Fibroblast of pulmonary artery (primary cell): ENCODE measurements at regions not wholly inside any gene's neighbourhood (a gene's known extent, or its start where the extent isn't known, plus 50 kb on each side); places are given as distances from the start of the nearest gene placed in this dataset.
A peak's percentile ranks its signal among the peaks of the same experiment; 100 is the strongest.

Source experiments
- DNase-seq: peaks from one replicate; pipeline ENCODE4 v3.0.0-alpha.2; 2010; ENCODE audit warnings: low read depth
- H3K4me3 ChIP-seq: replicated peaks from 2 replicates; pipeline ENCODE4 v1.5.1; 2011; ENCODE audit warnings: low read depth, mild to moderate bottlenecking, control low read depth, low read length, moderate library complexity
- TF ChIP-seq, protein P1 (sequence below): IDR thresholded peaks from 2 replicates; pipeline ENCODE4 v1.5.1; 2011; ENCODE audit warnings: mild to moderate bottlenecking, control low read depth, low read length, inconsistent platforms; ENCODE audit errors: missing control alignments

- TF ChIP-seq, protein P1, sequence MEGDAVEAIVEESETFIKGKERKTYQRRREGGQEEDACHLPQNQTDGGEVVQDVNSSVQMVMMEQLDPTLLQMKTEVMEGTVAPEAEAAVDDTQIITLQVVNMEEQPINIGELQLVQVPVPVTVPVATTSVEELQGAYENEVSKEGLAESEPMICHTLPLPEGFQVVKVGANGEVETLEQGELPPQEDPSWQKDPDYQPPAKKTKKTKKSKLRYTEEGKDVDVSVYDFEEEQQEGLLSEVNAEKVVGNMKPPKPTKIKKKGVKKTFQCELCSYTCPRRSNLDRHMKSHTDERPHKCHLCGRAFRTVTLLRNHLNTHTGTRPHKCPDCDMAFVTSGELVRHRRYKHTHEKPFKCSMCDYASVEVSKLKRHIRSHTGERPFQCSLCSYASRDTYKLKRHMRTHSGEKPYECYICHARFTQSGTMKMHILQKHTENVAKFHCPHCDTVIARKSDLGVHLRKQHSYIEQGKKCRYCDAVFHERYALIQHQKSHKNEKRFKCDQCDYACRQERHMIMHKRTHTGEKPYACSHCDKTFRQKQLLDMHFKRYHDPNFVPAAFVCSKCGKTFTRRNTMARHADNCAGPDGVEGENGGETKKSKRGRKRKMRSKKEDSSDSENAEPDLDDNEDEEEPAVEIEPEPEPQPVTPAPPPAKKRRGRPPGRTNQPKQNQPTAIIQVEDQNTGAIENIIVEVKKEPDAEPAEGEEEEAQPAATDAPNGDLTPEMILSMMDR = no peak
- H3K4me3 ChIP-seq = no peak overlapping the region
- no peak for DNase-seq
Observed at GRCh38 chrX:102988517-102988916, 51.4 kb downstream of the RAB40AL start.

- H3K4me3 ChIP-seq = no peak overlapping the region
- DNase-seq = no peak
- TF ChIP-seq, protein P1 = no peak
Observed at GRCh38 chrX:102995316-102995715, 58.2 kb downstream of the RAB40AL start.

DNA sequence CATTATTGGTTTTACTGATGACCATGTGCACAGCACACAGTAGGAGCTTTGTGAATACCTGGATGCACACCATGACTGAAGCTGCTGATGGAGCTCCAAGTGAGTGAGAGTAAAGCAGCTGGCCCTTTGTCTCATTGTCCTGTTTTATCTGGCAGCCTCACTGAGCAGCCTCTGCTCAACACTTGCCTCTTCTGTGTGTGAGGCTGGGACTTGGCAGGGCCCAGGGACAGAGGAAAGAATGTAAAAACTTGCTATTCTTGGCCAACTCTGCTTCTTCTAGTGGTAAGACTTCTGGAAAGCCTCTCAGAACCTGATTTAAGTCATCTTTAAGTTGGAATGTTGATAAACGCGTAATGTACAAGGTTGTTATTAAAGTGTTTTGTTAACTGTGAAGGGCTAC lies 61.4 kb downstream of the BEX1 start:
- peak; percentile 8 for DNase-seq
- H3K4me3 ChIP-seq = no peak overlapping the region
- TF ChIP-seq, protein P1 = no peak
